OCI-LY1 (cell line): ENCODE measurements at regions not wholly inside any gene's neighbourhood (a gene's known extent, or its start where the extent isn't known, plus 50 kb on each side); places are given as distances from the start of the nearest gene placed in this dataset.

Experiments used
- EZH2 ChIP-seq: fragments of 200-600 bp; sonication (generic), shearing (Covaris generic); IDR thresholded peaks from 2 replicates; pipeline ENCODE4 v1.8.0; 2017; ENCODE audit warnings: borderline replicate concordance, mixed run types, mild to moderate bottlenecking, antibody characterized with exemption, low read length, moderate library complexity, mixed read lengths
- TF ChIP-seq, protein P1 (sequence below): fragments of 200-600 bp; sonication (generic), shearing (Covaris generic); IDR thresholded peaks from 2 replicates; pipeline ENCODE4 v1.5.1; 2017; ENCODE audit warnings: mild to moderate bottlenecking, antibody characterized with exemption, low read length, moderate library complexity, mixed read lengths

DNA sequence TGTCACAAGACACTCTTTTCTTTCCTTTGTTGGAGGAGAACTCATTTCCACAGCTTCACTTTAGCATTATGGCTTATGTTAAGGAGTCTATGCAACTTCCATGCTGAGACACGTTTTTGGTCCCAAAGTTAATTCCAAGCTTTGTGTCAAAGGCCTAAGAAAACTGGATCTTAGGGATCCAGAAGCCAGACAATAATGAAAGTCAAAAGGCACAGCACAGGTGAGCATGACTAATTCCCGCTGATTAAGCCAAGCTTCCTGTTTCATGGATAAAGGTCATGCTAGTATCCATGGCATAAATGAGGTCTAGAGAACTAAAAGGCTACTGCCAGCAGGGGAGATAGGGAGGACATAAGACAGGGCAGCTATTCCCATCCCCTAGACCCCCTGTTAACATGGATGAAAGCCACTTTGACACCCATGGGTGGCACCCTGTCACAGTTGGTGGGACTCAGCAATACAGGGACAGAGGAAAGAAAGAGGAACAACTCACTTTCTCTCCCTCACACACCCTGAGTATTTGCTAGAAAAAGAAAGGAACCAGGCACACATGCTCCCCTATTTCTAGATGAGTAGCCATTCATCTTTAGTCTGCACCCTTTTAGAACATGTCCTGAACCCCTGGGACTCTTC, 438.1 kb upstream of the CDH9 start:
- TF ChIP-seq, protein P1, sequence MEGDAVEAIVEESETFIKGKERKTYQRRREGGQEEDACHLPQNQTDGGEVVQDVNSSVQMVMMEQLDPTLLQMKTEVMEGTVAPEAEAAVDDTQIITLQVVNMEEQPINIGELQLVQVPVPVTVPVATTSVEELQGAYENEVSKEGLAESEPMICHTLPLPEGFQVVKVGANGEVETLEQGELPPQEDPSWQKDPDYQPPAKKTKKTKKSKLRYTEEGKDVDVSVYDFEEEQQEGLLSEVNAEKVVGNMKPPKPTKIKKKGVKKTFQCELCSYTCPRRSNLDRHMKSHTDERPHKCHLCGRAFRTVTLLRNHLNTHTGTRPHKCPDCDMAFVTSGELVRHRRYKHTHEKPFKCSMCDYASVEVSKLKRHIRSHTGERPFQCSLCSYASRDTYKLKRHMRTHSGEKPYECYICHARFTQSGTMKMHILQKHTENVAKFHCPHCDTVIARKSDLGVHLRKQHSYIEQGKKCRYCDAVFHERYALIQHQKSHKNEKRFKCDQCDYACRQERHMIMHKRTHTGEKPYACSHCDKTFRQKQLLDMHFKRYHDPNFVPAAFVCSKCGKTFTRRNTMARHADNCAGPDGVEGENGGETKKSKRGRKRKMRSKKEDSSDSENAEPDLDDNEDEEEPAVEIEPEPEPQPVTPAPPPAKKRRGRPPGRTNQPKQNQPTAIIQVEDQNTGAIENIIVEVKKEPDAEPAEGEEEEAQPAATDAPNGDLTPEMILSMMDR: no peak
- no peak for TF ChIP-seq EZH2
